K562 (cell line): ENCODE measurements at regions not wholly inside any gene's neighbourhood (a gene's known extent, or its start where the extent isn't known, plus 50 kb on each side); places are given as distances from the start of the nearest gene placed in this dataset.

Experiments
- ARID2 ChIP-seq: fragments of 450-650 bp; IDR thresholded peaks from 2 replicates; pipeline ENCODE4 v1.6.1; 2017; ENCODE audit warnings: antibody characterized with exemption, mild to moderate bottlenecking
- ARNT ChIP-seq, 2 experiments: fragments of 450-650 bp; IDR thresholded peaks; 2 replicates each; pipeline ENCODE4 v1.6.1; 2016; ENCODE audit warnings: mild to moderate bottlenecking in 1 of 2
- BCOR ChIP-seq: fragments of 450-650 bp; IDR thresholded peaks from 2 replicates; pipeline ENCODE4 v1.6.1; 2016
- CREB3 ChIP-seq: fragments of 450-650 bp; conservative IDR thresholded peaks from 2 replicates; pipeline ENCODE4 v1.6.1; 2016; ENCODE audit warnings: missing genetic modification characterization, low read depth, mild to moderate bottlenecking, missing compliant biosample characterization, moderate library complexity
- DEAF1 ChIP-seq: fragments of 450-650 bp; formaldehyde crosslinking; IDR thresholded peaks from 2 replicates; pipeline ENCODE4 v1.4.0; 2020; ENCODE audit warnings: mild to moderate bottlenecking, moderate library complexity
- DPF2 ChIP-seq: fragments of 450-650 bp; IDR thresholded peaks from 2 replicates; pipeline ENCODE4 v1.6.1; 2016
- E2F6 ChIP-seq, 2 experiments: IDR thresholded peaks; 2 replicates each; pipeline ENCODE4 v1.6.1; 2011; ENCODE audit warnings: borderline replicate concordance in 1 of 2, control low read depth in 1 of 2, low read depth in 1 of 2, low read length in 1 of 2, mild to moderate bottlenecking in 1 of 2, mixed read lengths in 1 of 2, moderate library complexity in 1 of 2; ENCODE audit not compliant: insufficient read depth in 1 of 2, insufficient read length in 1 of 2, poor library complexity in 1 of 2, severe bottlenecking in 1 of 2; ENCODE audit errors: extremely low read depth in 1 of 2
- FOXJ2 ChIP-seq: fragments of 200-800 bp; sonication (Bioruptor generic); IDR thresholded peaks from 2 replicates; pipeline ENCODE4 v1.6.1; 2016; ENCODE audit warnings: missing genetic modification characterization, missing compliant biosample characterization
- NONO ChIP-seq, 2 experiments: fragments of 200-400 bp in 1 of 2; fragments of 450-650 bp in 1 of 2; formaldehyde crosslinking in 1 of 2; IDR thresholded peaks; 2 replicates each; pipeline ENCODE4 v1.6.1; 2017; ENCODE audit warnings: low read depth in 2 of 2, mild to moderate bottlenecking in 2 of 2, moderate library complexity in 2 of 2, low read length in 1 of 2
- NR2C2 ChIP-seq, 2 experiments: fragments of 200-800 bp in 1 of 2; sonication (Bioruptor generic) in 1 of 2; sonication (generic) in 1 of 2; formaldehyde crosslinking in 1 of 2; IDR thresholded peaks; 2 replicates each; pipeline versions ENCODE4 v1.6.1 to v1.8.0; 2016 to 2022; ENCODE audit warnings: mild to moderate bottlenecking in 1 of 2, missing compliant biosample characterization in 1 of 2, missing genetic modification characterization in 1 of 2, missing genetic modification reagents in 1 of 2
- NRF1 ChIP-seq, 2 experiments: fragments of 450-650 bp; IDR thresholded peaks in 1 of 2; conservative IDR thresholded peaks in 1 of 2; 2 replicates each; pipeline ENCODE4 v1.6.1; 2014; ENCODE audit warnings: mild to moderate bottlenecking in 2 of 2
- PHF21A ChIP-seq: fragments of 450-650 bp; IDR thresholded peaks from 2 replicates; pipeline ENCODE4 v1.6.1; 2017; ENCODE audit warnings: low read depth, borderline replicate concordance
- SNAPC5 ChIP-seq: fragments of 250-450 bp; sonication (Bioruptor Pico); IDR thresholded peaks from 2 replicates; pipeline ENCODE4 v1.8.0; 2021; ENCODE audit warnings: moderate library complexity, mild to moderate bottlenecking, inconsistent platforms
- SRF ChIP-seq, 2 experiments: fragments of 250-450, 450-650 bp in 1 of 2; sonication (Bioruptor Pico) in 1 of 2; sonication (generic) in 1 of 2; formaldehyde crosslinking; IDR thresholded peaks; 2 replicates each; pipeline versions ENCODE4 v1.5.0 to v1.5.1; 2020 to 2022; ENCODE audit warnings: mild to moderate bottlenecking in 1 of 2, missing genetic modification reagents in 1 of 2
- SRSF9 ChIP-seq: fragments of 200-400 bp; formaldehyde crosslinking; IDR thresholded peaks from 2 replicates; pipeline ENCODE4 v1.6.1; 2017; ENCODE audit warnings: low read depth, low read length, borderline replicate concordance
- ZBTB17 ChIP-seq: fragments of 450-650 bp; formaldehyde crosslinking; IDR thresholded peaks from 2 replicates; pipeline ENCODE4 v1.4.0; 2020; ENCODE audit warnings: mild to moderate bottlenecking
- ZC3H4 ChIP-seq: sonication (generic); formaldehyde crosslinking; IDR thresholded peaks from 2 replicates; pipeline ENCODE4 v1.9.0; 2021; ENCODE audit warnings: missing genetic modification reagents, borderline replicate concordance
- ZNF395 ChIP-seq: fragments of 200-800 bp; sonication (Bioruptor generic); IDR thresholded peaks from 2 replicates; pipeline ENCODE4 v1.6.1; 2017; ENCODE audit warnings: missing genetic modification characterization, missing compliant biosample characterization

GRCh38 chr6:158869826-158870648 is 50.9 kb upstream of the EZR start (continued):
- TF ChIP-seq E2F6 (IDR thresholded peaks at IDR 0.05; ENCODE audit: borderline replicate concordance in 1 of 2, extremely low read depth in 1 of 2, insufficient read depth in 1 of 2, insufficient read length in 1 of 2, low read depth in 1 of 2, low read length in 1 of 2, poor library complexity in 1 of 2, severe bottlenecking in 1 of 2) (peak; percentile 93 to 94), BCOR (peak; percentile 47), ARNT (IDR thresholded peaks at IDR 0.05) (peak in 1 of 2 experiments; percentile 34; a peak in 2 of 4 replicates), DEAF1 (CRISPR knock-in tag) (peak; percentile 56), FOXJ2 (tag) (no peak), ZC3H4 (CRISPR knock-in tag) (peak; percentile 90; the same call in 1 of the 2 replicates), NRF1 (conservative IDR thresholded peaks at IDR 0.05 in 1 of 2, IDR thresholded peaks at IDR 0.05 in 1 of 2) (peak; percentile 84 to 87), NR2C2 (CRISPR knock-in tag; IDR thresholded peaks at IDR 0.05) (0 out of 2 replicates have a peak, but pooled peaks have one; percentile 42), NR2C2 (tag; IDR thresholded peaks at IDR 0.05) (peak; percentile 46; the same call in 1 of the 2 replicates), DPF2 (0 out of 2 replicates have a peak, but pooled peaks have one; percentile 46), SRSF9 (no peak), ZBTB17 (CRISPR knock-in tag) (peak; percentile 88), ZNF395 (CRISPR knock-in tag) (peak; percentile 44), CREB3 (peak; percentile 87), ARID2 (peak; percentile 56; the same call in 1 of the 2 replicates), SRF (CRISPR knock-in tag; IDR thresholded peaks at IDR 0.05) (peak in 1 of 2 experiments; percentile 90; a peak in 3 of 4 replicates), PHF21A (peak; percentile 28; the same call in 1 of the 2 replicates), SNAPC5 (CRISPR knock-in tag) (no peak), NONO (IDR thresholded peaks at IDR 0.05; ENCODE audit: low read depth in 2 of 2, low read length in 1 of 2) (peak in 1 of 2 experiments; percentile 22; a peak in 1 of 4 replicates)
